Liver (tissue), 3 donors: ENCODE measurements at regions not wholly inside any gene's neighbourhood (a gene's known extent, or its start where the extent isn't known, plus 50 kb on each side); places are given as distances from the start of the nearest gene placed in this dataset.

Source experiments
- ATF3 ChIP-seq: IDR thresholded peaks from 2 replicates; pipeline ENCODE4 v1.6.1; 2016; ENCODE audit warnings: antibody characterized with exemption
- CTCF ChIP-seq: fragments of 150-350 bp; IDR thresholded peaks from 2 replicates; pipeline ENCODE4 v1.5.1; 2017; ENCODE audit warnings: improper control_type of control experiment, low read depth, low read length; ENCODE audit not compliant: missing input control
- EGR1 ChIP-seq, 2 donors: IDR thresholded peaks; 2 replicates each; pipeline ENCODE4 v1.6.1; 2016 to 2018; ENCODE audit warnings: antibody characterized with exemption in 2 of 2, low read depth in 2 of 2
- HNF4G ChIP-seq: IDR thresholded peaks from 2 replicates; pipeline ENCODE4 v1.6.1; 2016; ENCODE audit warnings: antibody characterized with exemption
- RXRA ChIP-seq, 2 donors: IDR thresholded peaks; 2 replicates each; pipeline ENCODE4 v1.6.1; 2017 to 2018; ENCODE audit warnings: antibody characterized with exemption in 2 of 2, mild to moderate bottlenecking in 1 of 2
- TAF1 ChIP-seq: conservative IDR thresholded peaks from 2 replicates; pipeline ENCODE4 v1.6.1; 2016; ENCODE audit warnings: antibody characterized with exemption, mild to moderate bottlenecking
- ZBTB33 ChIP-seq: IDR thresholded peaks from 2 replicates; pipeline ENCODE4 v1.6.1; 2016; ENCODE audit warnings: antibody characterized with exemption
- TF ChIP-seq, protein P1 (sequence below): IDR thresholded peaks from 2 replicates; pipeline ENCODE4 v1.6.1; 2016; ENCODE audit warnings: antibody characterized with exemption
- donor health status: healthy.
- donor health status: healthy.

DNA sequence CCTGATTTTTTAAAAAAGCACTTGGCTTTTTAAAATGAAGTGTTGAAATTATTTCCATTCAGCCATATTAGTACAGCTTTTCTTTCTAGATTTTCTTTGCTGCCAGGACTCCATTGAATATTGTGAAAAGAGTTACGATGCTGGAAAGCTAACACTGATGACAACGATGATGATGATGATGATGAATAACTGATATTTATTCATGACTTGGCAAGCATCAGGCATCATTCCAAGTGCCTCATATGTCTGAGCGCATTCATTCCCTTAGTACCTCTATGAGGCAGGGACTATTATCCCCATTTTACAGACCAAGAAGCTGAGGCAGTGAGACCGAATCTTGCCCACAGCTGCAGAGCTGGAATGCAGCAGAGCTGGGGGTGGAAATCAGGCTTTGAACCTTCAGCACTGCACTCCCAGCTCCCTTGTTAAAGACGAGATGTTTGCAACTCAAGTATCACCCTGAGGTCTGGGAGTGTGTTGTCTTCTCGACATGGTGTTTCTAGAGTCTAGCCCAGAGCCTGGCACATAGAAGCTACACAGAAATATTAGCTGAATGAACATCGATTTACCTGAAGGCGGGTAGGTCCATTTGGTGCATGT is 85.5 kb upstream of the FRMD1 start:
- TF ChIP-seq CTCF: no peak
- TF ChIP-seq TAF1: no peak
- no peak for TF ChIP-seq ZBTB33
- no peak for TF ChIP-seq HNF4G
- no peak for TF ChIP-seq EGR1 (IDR thresholded peaks at IDR 0.05; ENCODE audit: low read depth in 2 of 2)
- TF ChIP-seq ATF3: no peak
- TF ChIP-seq RXRA (IDR thresholded peaks at IDR 0.05): no peak
- TF ChIP-seq, protein P1, sequence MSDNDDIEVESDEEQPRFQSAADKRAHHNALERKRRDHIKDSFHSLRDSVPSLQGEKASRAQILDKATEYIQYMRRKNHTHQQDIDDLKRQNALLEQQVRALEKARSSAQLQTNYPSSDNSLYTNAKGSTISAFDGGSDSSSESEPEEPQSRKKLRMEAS: no peak
